LNCaP clone FGC (cell line): ENCODE measurements at regions not wholly inside any gene's neighbourhood (a gene's known extent, or its start where the extent isn't known, plus 50 kb on each side); places are given as distances from the start of the nearest gene placed in this dataset.

Source experiments
- DNase-seq: peaks from one replicate; pipeline ENCODE4 v3.0.0-alpha.2; 2011; ENCODE audit warnings: low read depth
- H3K4me3 ChIP-seq: 2 replicates; pipeline ENCODE4 v1.5.1; 2011; ENCODE audit warnings: mild to moderate bottlenecking, low read depth, low read length, control low read depth
- CTCF ChIP-seq: IDR thresholded peaks from 2 replicates; pipeline ENCODE4 v1.5.1; 2012; ENCODE audit warnings: mild to moderate bottlenecking; ENCODE audit not compliant: control insufficient read depth, insufficient read depth; ENCODE audit errors: extremely low read depth

- no peak for DNase-seq
- H3K4me3 ChIP-seq, result no peak overlapping the region
- no peak for TF ChIP-seq CTCF
These were observed 167.8 kb upstream of the MVB12B start for GRCh38 chr9:126158588-126159429.

- no peak for TF ChIP-seq CTCF
- no peak for DNase-seq
- no peak overlapping the region for H3K4me3 ChIP-seq
These were observed 167.1 kb upstream of the MVB12B start for GRCh38 chr9:126159430-126160060.

GRCh38 chr9:126160067-126160853, 166.4 kb upstream of the MVB12B start:
- DNase-seq, result no peak
- TF ChIP-seq CTCF, result no peak
- no peak overlapping the region for H3K4me3 ChIP-seq

- DNase-seq, result no peak
- TF ChIP-seq CTCF, result no peak
- H3K4me3 ChIP-seq, result no peak overlapping the region
These were observed 165.7 kb upstream of the MVB12B start for GRCh38 chr9:126160854-126161329.

GRCh38 chr9:126162611-126163381, 163.8 kb upstream of the MVB12B start:
- no peak for DNase-seq
- TF ChIP-seq CTCF, result no peak
- no peak overlapping the region for H3K4me3 ChIP-seq

- H3K4me3 ChIP-seq, result no peak overlapping the region
- DNase-seq, result no peak
- no peak for TF ChIP-seq CTCF
These were observed 161.7 kb upstream of the MVB12B start for GRCh38 chr9:126164796-126165525.
